GM12864 (cell line): ENCODE measurements at regions not wholly inside any gene's neighbourhood (a gene's known extent, or its start where the extent isn't known, plus 50 kb on each side); places are given as distances from the start of the nearest gene placed in this dataset.

ENCODE experiments used
- DNase-seq: peaks from one replicate; pipeline ENCODE4 v3.0.0-alpha.2; 2011; ENCODE audit warnings: low read depth
- H3K4me3 ChIP-seq: 2 replicates; pipeline ENCODE4 v1.5.1; 2011; ENCODE audit warnings: mild to moderate bottlenecking, low read depth, low read length, control low read depth
- TF ChIP-seq, protein P1 (sequence below): IDR thresholded peaks from 2 replicates; pipeline ENCODE4 v1.5.1; 2011; ENCODE audit warnings: low read depth, mild to moderate bottlenecking, moderate library complexity, low read length, control low read depth, inconsistent platforms; ENCODE audit errors: missing control alignments

DNA sequence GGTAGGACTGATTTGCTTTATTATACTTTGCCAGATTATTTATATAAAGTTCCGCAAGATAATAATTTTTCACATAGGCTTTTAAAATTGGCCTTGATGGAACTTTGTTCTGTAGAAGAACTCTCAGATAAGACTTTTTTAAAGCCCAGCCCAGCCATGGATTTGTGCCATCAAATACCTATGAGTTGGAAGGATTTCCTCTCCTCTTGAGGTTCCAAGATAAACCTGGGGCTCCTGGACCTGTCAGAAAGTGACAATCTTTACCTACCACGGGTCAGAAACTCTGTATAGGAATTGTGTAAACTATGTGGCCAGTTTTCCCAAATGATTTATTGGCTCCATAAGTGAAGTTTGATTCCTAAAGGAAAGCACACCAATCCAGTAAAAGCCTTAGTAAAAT is 271.9 kb upstream of the GRID2 start:
- no peak for DNase-seq
- H3K4me3 ChIP-seq, result no peak overlapping the region
- TF ChIP-seq, protein P1, sequence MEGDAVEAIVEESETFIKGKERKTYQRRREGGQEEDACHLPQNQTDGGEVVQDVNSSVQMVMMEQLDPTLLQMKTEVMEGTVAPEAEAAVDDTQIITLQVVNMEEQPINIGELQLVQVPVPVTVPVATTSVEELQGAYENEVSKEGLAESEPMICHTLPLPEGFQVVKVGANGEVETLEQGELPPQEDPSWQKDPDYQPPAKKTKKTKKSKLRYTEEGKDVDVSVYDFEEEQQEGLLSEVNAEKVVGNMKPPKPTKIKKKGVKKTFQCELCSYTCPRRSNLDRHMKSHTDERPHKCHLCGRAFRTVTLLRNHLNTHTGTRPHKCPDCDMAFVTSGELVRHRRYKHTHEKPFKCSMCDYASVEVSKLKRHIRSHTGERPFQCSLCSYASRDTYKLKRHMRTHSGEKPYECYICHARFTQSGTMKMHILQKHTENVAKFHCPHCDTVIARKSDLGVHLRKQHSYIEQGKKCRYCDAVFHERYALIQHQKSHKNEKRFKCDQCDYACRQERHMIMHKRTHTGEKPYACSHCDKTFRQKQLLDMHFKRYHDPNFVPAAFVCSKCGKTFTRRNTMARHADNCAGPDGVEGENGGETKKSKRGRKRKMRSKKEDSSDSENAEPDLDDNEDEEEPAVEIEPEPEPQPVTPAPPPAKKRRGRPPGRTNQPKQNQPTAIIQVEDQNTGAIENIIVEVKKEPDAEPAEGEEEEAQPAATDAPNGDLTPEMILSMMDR, result no peak

DNA sequence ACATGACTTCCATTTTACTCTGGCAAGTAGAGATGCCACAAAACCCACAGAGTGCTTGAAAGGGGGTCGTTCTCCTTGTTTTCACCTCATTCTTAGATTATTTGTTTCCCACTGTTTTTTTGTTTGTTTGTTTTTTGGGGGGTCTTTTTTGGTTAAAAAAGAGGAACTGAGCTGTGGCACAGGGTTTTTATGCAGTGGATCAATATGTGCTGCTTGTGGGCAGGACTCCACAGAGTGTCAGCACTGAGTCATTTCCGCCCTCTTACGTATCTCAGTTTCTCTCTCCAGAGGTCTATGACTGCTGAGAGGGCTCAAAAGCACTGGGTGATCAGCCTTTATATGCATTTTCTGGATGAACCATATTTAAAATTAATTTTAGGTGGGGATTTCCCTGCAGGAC is 268.1 kb upstream of the GRID2 start:
- H3K4me3 ChIP-seq, result no peak overlapping the region
- TF ChIP-seq, protein P1, result no peak
- no peak for DNase-seq

DNA sequence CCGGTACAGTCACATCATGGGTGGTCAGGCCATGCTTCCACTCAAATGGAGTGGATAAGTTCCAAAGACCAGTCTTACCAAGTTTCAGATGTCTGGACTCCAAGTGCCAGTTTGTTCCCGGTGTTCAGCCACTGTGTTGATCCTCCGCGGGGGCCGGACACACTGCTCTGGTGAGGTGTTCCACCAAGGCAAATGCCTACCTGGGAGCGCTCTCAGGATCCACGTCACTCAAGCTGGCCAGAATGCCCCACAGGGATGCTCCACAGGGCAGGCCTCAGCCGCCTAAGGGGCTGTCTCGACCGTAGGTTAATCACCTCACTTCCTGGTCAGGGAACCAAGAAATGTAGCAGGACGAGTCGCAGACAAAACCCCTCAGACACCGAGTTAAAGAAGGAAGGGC is 258.0 kb upstream of the GRID2 start:
- no peak for DNase-seq
- H3K4me3 ChIP-seq, result no peak overlapping the region
- TF ChIP-seq, protein P1, result no peak

DNA sequence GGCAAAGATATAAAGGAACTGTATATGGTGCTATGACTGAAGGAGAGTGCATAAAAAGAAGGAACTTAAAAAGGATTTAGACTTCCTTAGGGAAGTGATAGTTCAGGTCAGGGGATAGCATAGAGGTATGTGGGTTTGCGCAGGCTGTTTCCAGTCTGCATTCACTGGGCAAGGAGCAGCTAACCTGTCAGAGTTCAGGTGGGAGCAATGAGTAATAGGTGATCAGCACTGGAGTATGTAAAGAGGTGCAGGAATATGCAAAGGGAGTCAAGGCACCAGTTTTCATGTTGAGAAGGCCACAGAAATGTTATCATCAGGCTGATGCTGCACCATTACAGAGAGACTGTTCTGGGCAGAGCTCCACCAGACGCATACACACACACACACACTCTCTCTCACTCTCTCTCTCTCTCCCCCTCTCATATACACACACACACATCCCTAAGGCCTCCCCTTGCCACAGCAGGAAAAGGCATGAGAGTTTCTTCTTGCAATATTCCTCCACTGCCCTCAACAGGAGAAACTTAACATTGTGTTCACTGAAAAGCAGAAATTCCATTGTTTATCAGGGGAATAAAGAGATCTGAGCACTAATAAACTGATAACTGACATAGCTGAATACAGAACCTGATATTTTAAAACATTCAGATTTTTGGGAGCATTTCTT is 256.4 kb upstream of the GRID2 start:
- TF ChIP-seq, protein P1, result no peak
- DNase-seq, result no peak
- no peak overlapping the region for H3K4me3 ChIP-seq

DNA sequence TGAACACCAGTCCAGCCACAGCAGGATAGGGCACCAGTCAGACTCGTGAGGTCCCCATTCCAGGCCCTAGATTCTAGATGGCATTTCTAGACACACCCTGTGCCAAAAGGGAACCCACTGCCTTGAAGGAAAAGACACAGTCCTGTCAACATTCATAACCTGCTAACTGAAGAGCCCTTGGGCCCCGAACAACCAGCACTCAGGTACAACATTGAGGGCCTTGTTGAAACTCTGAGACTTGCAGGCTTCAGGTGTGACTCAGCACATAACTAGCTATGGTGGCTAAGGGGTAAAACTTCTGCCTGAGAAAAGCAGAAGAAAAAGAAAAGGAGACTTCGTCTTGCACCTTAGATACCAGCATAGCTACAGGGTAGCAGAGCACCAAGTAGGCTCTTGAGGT is 252.9 kb upstream of the GRID2 start:
- no peak for DNase-seq
- no peak overlapping the region for H3K4me3 ChIP-seq
- TF ChIP-seq, protein P1, result no peak

DNA sequence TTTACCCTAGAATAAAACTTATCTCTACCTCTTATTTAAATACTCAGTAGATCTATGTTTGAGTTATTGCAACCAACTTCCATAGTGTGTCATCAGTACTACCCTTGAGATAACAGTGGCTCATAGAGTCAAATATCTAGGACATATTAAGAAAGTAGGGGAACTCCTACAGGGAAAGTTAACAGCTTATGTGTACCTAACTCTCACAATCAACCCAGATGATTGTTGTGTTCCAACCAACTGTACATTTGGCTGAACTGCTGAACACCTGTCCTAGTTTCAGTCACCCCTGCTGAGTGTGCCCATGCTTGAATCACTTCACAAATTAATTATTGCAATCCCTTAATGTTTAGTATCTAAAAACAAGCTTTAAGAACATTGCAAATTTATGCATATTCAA is 244.2 kb upstream of the GRID2 start:
- no peak overlapping the region for H3K4me3 ChIP-seq
- DNase-seq, result no peak
- TF ChIP-seq, protein P1, result no peak

DNA sequence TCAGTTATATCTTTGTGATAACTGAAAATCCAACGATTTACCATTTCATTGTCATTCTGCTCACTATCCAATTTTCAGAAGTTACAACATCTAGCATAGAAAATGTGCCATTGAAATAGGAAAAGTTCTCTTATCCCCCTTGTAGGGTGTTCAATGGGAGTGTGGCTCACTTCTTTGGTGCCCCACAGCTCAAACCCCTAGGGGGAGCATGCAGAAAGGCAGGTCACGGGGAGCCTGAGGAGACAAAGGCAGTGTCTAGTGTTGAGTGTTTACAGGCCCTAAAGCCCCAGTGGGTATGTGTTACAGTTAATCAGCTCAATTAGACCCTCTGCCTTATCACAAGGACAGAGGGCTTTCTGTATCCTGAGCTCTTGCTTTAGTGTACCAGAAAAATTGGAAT is 243.4 kb upstream of the GRID2 start:
- no peak overlapping the region for H3K4me3 ChIP-seq
- DNase-seq, result no peak
- TF ChIP-seq, protein P1, result no peak
